ENCODE measurements at regions not wholly inside any gene's neighbourhood (a gene's known extent, or its start where the extent isn't known, plus 50 kb on each side); places are given as distances from the start of the nearest gene placed in this dataset.

DNA sequence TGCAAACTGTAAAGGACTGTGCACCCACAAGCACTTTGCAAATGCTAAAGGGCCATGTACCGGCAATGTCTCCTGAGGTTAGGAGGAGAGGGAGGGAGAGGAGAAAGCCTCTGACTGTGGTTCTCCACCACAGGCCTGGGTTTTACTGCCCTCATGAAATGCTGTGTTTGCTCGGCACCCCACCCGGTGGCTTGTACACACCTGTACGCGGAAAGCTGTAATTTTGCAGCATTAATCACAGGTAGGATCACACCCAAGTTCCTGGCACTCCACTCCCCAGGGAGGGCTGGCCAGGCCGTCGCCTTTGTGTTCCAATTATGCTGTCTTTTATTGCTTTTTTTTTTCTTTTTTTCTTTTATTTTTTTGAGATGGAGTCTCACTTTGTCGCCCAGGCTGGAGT is 78.5 kb upstream of the MYL10 start:
- Histone ChIP-seq H3K27me3 (ENCODE audit: insufficient read depth, low read depth, low read length) (no peaks in the 10 kb centered on the region), H3F3A (ENCODE audit: insufficient read depth, low read length, poor library complexity, severe bottlenecking) (no peaks in the 10 kb centered on the region)

DNA sequence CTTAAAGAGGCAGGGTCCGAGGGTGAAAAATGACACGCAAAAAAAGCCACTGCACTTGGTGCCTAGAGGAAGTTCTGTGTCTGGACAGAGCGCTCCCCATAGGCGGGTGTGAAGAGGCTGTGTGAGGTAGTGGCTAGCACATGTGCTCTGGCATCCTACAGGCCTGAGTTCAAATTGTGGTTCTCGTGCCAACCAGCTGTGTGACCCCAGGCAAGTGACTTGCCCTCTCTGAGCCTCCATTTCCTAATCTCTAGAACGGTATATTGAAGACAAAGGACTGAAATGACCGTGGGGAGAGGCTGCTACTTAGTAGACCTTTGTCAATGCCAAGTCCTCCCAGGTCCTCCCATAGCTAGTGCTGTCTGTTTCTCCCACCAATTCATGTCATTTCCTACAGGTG is 79.1 kb upstream of the MYL10 start:
- Histone ChIP-seq H3K79me2 (replicated peaks; ENCODE audit: insufficient read depth, low read length) (no peaks in the 10 kb centered on the region), H3F3A (ENCODE audit: insufficient read depth, low read length, poor library complexity, severe bottlenecking) (no peaks in the 10 kb centered on the region), H3K9me2 (ENCODE audit: insufficient read depth, low read length) (no peaks in the 10 kb centered on the region), H2AFZ (ENCODE audit: low read depth, low read length) (no peak overlapping the region), H3K9ac (ENCODE audit: low read length) (no peak overlapping the region), H3K27me3 (ENCODE audit: insufficient read depth, low read depth, low read length) (no peaks in the 10 kb centered on the region), H4K20me1 (ENCODE audit: insufficient read depth) (no peaks in the 10 kb centered on the region), H3K36me3 (ENCODE audit: insufficient read depth, low read length) (no peaks in the 10 kb centered on the region), H3K4me3 (ENCODE audit: low read length) (no peak overlapping the region), H3K4me2 (ENCODE audit: low read length) (no peak overlapping the region), H3K9me3 (ENCODE audit: low read length) (no peaks in the 10 kb centered on the region), H3K27ac (ENCODE audit: low read length) (no peak overlapping the region)
- no peak for TF ChIP-seq TAF1 (IDR thresholded peaks at IDR 0.05; ENCODE audit: low read depth)

More for the DNA sequence above, 78.5 kb upstream of the MYL10 start:
- Histone ChIP-seq H2AFZ (ENCODE audit: low read depth, low read length) (no peak overlapping the region), H3K9me3 (ENCODE audit: low read length) (no peaks in the 10 kb centered on the region), H3K9ac (ENCODE audit: low read length) (no peak overlapping the region), H3K9me2 (ENCODE audit: insufficient read depth, low read length) (no peaks in the 10 kb centered on the region), H3K4me3 (ENCODE audit: low read length) (no peak overlapping the region), H3K4me2 (ENCODE audit: low read length) (no peak overlapping the region), H3K79me2 (replicated peaks; ENCODE audit: insufficient read depth, low read length) (no peaks in the 10 kb centered on the region), H3K36me3 (ENCODE audit: insufficient read depth, low read length) (no peaks in the 10 kb centered on the region), H4K20me1 (ENCODE audit: insufficient read depth) (no peaks in the 10 kb centered on the region), H3K27ac (ENCODE audit: low read length) (no peak overlapping the region)
- TF ChIP-seq TAF1 (IDR thresholded peaks at IDR 0.05; ENCODE audit: low read depth) = no peak

DNA sequence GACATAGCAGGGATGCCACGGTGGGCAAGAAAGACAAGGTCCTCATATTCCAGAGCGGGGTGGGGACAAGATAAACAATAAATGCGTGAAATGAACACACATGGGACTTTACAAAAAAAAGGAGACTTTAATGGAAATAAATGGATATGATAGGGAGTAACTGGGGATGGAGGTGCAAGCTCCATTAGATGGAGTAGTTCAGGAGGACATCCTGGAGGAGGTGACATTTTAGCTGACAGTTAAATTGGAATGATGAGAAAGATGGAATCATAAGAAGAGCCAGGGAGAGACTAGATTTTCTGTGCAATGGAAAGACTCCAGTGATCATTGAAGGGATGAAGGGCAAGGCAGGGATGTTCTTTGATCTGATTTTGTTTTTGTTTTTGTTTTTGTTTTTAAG is 83.6 kb upstream of the MYL10 start:
- H3K9ac ChIP-seq (ENCODE audit: low read length) = no peak overlapping the region
- H3K9me3 ChIP-seq (ENCODE audit: low read length) = no peaks in the 10 kb centered on the region
- H2AFZ ChIP-seq (ENCODE audit: low read depth, low read length) = no peak overlapping the region
- H3K79me2 ChIP-seq (replicated peaks; ENCODE audit: insufficient read depth, low read length) = no peaks in the 10 kb centered on the region
- H4K20me1 ChIP-seq (ENCODE audit: insufficient read depth) = no peaks in the 10 kb centered on the region
- no peak for TF ChIP-seq EZH2 (IDR thresholded peaks at IDR 0.05; ENCODE audit: borderline replicate concordance, insufficient read depth, low read length, poor library complexity, severe bottlenecking)
- TF ChIP-seq, protein P1, sequence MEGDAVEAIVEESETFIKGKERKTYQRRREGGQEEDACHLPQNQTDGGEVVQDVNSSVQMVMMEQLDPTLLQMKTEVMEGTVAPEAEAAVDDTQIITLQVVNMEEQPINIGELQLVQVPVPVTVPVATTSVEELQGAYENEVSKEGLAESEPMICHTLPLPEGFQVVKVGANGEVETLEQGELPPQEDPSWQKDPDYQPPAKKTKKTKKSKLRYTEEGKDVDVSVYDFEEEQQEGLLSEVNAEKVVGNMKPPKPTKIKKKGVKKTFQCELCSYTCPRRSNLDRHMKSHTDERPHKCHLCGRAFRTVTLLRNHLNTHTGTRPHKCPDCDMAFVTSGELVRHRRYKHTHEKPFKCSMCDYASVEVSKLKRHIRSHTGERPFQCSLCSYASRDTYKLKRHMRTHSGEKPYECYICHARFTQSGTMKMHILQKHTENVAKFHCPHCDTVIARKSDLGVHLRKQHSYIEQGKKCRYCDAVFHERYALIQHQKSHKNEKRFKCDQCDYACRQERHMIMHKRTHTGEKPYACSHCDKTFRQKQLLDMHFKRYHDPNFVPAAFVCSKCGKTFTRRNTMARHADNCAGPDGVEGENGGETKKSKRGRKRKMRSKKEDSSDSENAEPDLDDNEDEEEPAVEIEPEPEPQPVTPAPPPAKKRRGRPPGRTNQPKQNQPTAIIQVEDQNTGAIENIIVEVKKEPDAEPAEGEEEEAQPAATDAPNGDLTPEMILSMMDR (IDR thresholded peaks at IDR 0.05; ENCODE audit: poor library complexity, severe bottlenecking) = no peak
- TF ChIP-seq SMC3 (conservative IDR thresholded peaks at IDR 0.05; ENCODE audit: poor library complexity) = no peak
- TF ChIP-seq, protein P2, sequence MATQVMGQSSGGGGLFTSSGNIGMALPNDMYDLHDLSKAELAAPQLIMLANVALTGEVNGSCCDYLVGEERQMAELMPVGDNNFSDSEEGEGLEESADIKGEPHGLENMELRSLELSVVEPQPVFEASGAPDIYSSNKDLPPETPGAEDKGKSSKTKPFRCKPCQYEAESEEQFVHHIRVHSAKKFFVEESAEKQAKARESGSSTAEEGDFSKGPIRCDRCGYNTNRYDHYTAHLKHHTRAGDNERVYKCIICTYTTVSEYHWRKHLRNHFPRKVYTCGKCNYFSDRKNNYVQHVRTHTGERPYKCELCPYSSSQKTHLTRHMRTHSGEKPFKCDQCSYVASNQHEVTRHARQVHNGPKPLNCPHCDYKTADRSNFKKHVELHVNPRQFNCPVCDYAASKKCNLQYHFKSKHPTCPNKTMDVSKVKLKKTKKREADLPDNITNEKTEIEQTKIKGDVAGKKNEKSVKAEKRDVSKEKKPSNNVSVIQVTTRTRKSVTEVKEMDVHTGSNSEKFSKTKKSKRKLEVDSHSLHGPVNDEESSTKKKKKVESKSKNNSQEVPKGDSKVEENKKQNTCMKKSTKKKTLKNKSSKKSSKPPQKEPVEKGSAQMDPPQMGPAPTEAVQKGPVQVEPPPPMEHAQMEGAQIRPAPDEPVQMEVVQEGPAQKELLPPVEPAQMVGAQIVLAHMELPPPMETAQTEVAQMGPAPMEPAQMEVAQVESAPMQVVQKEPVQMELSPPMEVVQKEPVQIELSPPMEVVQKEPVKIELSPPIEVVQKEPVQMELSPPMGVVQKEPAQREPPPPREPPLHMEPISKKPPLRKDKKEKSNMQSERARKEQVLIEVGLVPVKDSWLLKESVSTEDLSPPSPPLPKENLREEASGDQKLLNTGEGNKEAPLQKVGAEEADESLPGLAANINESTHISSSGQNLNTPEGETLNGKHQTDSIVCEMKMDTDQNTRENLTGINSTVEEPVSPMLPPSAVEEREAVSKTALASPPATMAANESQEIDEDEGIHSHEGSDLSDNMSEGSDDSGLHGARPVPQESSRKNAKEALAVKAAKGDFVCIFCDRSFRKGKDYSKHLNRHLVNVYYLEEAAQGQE (IDR thresholded peaks at IDR 0.05; ENCODE audit: borderline replicate concordance) = no peak
- no peak for TF ChIP-seq EP300 (conservative IDR thresholded peaks at IDR 0.05; ENCODE audit: poor library complexity, severe bottlenecking)
- TF ChIP-seq TAF1 (IDR thresholded peaks at IDR 0.05; ENCODE audit: low read depth) = no peak
- TF ChIP-seq RAD21 (conservative IDR thresholded peaks at IDR 0.05) = no peak
- no peak for TF ChIP-seq POLR2AphosphoS5 (IDR thresholded peaks at IDR 0.05)
- no peak for TF ChIP-seq MXI1 (conservative IDR thresholded peaks at IDR 0.05; ENCODE audit: poor library complexity, severe bottlenecking)
- H3K36me3 ChIP-seq (ENCODE audit: insufficient read depth, low read length) = no peaks in the 10 kb centered on the region
- no peak overlapping the region for H3K4me3 ChIP-seq (ENCODE audit: low read length)
- no peak overlapping the region for H3K4me2 ChIP-seq (ENCODE audit: low read length)
- H3K27ac ChIP-seq (ENCODE audit: low read length) = no peak overlapping the region
- H3K27me3 ChIP-seq (ENCODE audit: insufficient read depth, low read depth, low read length) = no peaks in the 10 kb centered on the region
- H3F3A ChIP-seq (ENCODE audit: insufficient read depth, low read length, poor library complexity, severe bottlenecking) = no peaks in the 10 kb centered on the region
- H3K9me2 ChIP-seq (ENCODE audit: insufficient read depth, low read length) = no peaks in the 10 kb centered on the region
